GM23338 (cell line): ENCODE measurements at regions not wholly inside any gene's neighbourhood (a gene's known extent, or its start where the extent isn't known, plus 50 kb on each side); places are given as distances from the start of the nearest gene placed in this dataset.

ENCODE experiments used
- ATAC-seq: fragments of 200-7000 bp; cut with Tn5 transposase; 3 replicates; pipeline ENCODE4 v1.9.1; 2020
- DNase-seq: peaks from one replicate; pipeline ENCODE4 v3.0.0-alpha.2; 2015; ENCODE audit warnings: low spot score
- H2AFZ ChIP-seq: fragments of 200-600 bp; sonication (generic); 2 replicates; pipeline ENCODE4 v1.8.0; 2016; ENCODE audit warnings: antibody characterized with exemption, mild to moderate bottlenecking, moderate library complexity
- H3F3A ChIP-seq: fragments of 200-600 bp; sonication (generic); replicated peaks from 2 replicates; pipeline ENCODE4 v1.8.0; 2017; ENCODE audit warnings: antibody characterized with exemption, mixed run types, low read depth
- H3K27ac ChIP-seq: fragments of 200-600 bp; sonication (generic); 2 replicates; pipeline ENCODE4 v1.6.1; 2016; ENCODE audit warnings: low read depth
- H3K27me3 ChIP-seq: fragments of 200-600 bp; sonication (generic); 2 replicates; pipeline ENCODE4 v1.8.0; 2016; ENCODE audit warnings: mild to moderate bottlenecking, mixed run types, moderate library complexity; ENCODE audit not compliant: insufficient read depth
- H3K36me3 ChIP-seq: fragments of 200-600 bp; sonication (generic); 2 replicates; pipeline ENCODE4 v1.8.0; 2016; ENCODE audit warnings: mild to moderate bottlenecking; ENCODE audit not compliant: insufficient read depth
- H3K4me1 ChIP-seq: fragments of 200-600 bp; sonication (generic); 2 replicates; pipeline ENCODE4 v1.8.0; 2016; ENCODE audit warnings: mild to moderate bottlenecking, moderate library complexity; ENCODE audit not compliant: insufficient read depth
- H3K4me2 ChIP-seq: fragments of 200-600 bp; sonication (generic); 2 replicates; pipeline ENCODE4 v1.7.1; 2017; ENCODE audit warnings: mixed run types
- H3K4me3 ChIP-seq: fragments of 200-600 bp; sonication (generic); 2 replicates; pipeline ENCODE4 v1.6.1; 2016; ENCODE audit warnings: mixed run types
- H3K79me2 ChIP-seq: fragments of 200-600 bp; sonication (generic); replicated peaks from 2 replicates; pipeline ENCODE4 v1.8.0; 2017; ENCODE audit warnings: mild to moderate bottlenecking; ENCODE audit not compliant: insufficient read depth
- H3K9me2 ChIP-seq: fragments of 200-600 bp; sonication (generic); 2 replicates; pipeline ENCODE4 v1.8.0; 2017; ENCODE audit not compliant: insufficient read depth
- H4K20me1 ChIP-seq: fragments of 200-600 bp; sonication (generic); replicated peaks from 2 replicates; pipeline ENCODE4 v1.8.0; 2017; ENCODE audit warnings: mild to moderate bottlenecking; ENCODE audit not compliant: insufficient read depth
- H3K27ac Mint-ChIP-seq: 2 replicates; pipeline ENCODE4 v1.8.0; 2020; ENCODE audit warnings: inconsistent platforms, mild to moderate bottlenecking, moderate library complexity, mixed read lengths
- H3K27me3 Mint-ChIP-seq: 3 replicates; pipeline ENCODE4 v1.8.0; 2022; ENCODE audit warnings: low read depth, mild to moderate bottlenecking, moderate library complexity, mixed read lengths, inconsistent platforms; ENCODE audit not compliant: insufficient read depth, poor library complexity
- H3K36me3 Mint-ChIP-seq: 3 replicates; pipeline ENCODE4 v1.8.0; 2021; ENCODE audit warnings: low read depth, mild to moderate bottlenecking, inconsistent platforms, moderate library complexity, mixed read lengths
- H3K4me1 Mint-ChIP-seq: 3 replicates; pipeline ENCODE4 v1.8.0; 2020; ENCODE audit warnings: mild to moderate bottlenecking, inconsistent platforms, mixed read lengths
- H3K4me3 Mint-ChIP-seq: 3 replicates; pipeline ENCODE4 v1.8.0; 2021; ENCODE audit warnings: moderate library complexity, mild to moderate bottlenecking, inconsistent platforms, mixed read lengths
- H3K9me3 Mint-ChIP-seq: 3 replicates; pipeline ENCODE4 v1.8.0; 2020; ENCODE audit warnings: moderate library complexity, mild to moderate bottlenecking, inconsistent platforms, mixed read lengths
- EZH2 ChIP-seq: fragments of 200-600 bp; sonication (generic); IDR thresholded peaks from one replicate; pipeline ENCODE4 v1.8.0; 2017; ENCODE audit warnings: antibody characterized with exemption, mild to moderate bottlenecking, low read depth; ENCODE audit not compliant: unreplicated experiment
- POLR2AphosphoS5 ChIP-seq: IDR thresholded peaks from 2 replicates; pipeline ENCODE4 v1.6.1; 2016; ENCODE audit warnings: antibody characterized with exemption, low read depth
- ZNF331 ChIP-seq: fragments of 250-450 bp; sonication (Bioruptor Pico); IDR thresholded peaks from 2 replicates; pipeline ENCODE4 v1.5.0; 2020; ENCODE audit warnings: low read depth, mild to moderate bottlenecking, moderate library complexity
- TF ChIP-seq, protein P1 (sequence below): fragments of 250-450 bp; sonication (Bioruptor Pico); IDR thresholded peaks from 2 replicates; pipeline ENCODE4 v1.5.0; 2020; ENCODE audit warnings: mild to moderate bottlenecking, moderate library complexity
- TF ChIP-seq, protein P2 (sequence below): IDR thresholded peaks from one replicate; pipeline ENCODE4 v1.6.1; 2018; ENCODE audit warnings: antibody characterized with exemption; ENCODE audit not compliant: unreplicated experiment

DNA sequence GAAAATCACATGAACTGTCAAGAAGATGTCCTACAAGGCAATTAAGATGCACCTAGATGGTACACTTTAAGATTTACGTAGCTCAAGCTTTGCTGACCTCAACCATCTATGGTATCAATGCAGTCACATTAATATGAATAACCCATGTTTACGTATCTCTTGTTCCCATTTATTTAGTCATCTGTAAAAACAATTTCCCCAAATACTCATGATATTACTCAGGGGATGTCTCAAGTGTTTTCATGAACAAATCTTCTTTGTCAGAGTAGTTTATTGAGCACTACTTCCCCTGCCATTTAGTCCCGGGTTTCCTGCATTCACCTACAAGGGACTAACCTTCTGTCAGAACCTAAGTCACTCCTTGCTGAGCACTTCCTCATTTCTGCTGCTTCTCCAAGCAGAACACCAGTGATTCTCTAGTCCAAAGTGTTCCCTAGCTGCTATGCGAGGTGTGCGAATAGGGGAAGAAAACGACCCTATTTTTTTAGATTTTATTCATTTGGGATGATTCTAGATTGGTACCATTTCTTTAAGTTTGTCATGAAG is 554.3 kb upstream of the LRRC4C start (continued):
- TF ChIP-seq, protein P1, sequence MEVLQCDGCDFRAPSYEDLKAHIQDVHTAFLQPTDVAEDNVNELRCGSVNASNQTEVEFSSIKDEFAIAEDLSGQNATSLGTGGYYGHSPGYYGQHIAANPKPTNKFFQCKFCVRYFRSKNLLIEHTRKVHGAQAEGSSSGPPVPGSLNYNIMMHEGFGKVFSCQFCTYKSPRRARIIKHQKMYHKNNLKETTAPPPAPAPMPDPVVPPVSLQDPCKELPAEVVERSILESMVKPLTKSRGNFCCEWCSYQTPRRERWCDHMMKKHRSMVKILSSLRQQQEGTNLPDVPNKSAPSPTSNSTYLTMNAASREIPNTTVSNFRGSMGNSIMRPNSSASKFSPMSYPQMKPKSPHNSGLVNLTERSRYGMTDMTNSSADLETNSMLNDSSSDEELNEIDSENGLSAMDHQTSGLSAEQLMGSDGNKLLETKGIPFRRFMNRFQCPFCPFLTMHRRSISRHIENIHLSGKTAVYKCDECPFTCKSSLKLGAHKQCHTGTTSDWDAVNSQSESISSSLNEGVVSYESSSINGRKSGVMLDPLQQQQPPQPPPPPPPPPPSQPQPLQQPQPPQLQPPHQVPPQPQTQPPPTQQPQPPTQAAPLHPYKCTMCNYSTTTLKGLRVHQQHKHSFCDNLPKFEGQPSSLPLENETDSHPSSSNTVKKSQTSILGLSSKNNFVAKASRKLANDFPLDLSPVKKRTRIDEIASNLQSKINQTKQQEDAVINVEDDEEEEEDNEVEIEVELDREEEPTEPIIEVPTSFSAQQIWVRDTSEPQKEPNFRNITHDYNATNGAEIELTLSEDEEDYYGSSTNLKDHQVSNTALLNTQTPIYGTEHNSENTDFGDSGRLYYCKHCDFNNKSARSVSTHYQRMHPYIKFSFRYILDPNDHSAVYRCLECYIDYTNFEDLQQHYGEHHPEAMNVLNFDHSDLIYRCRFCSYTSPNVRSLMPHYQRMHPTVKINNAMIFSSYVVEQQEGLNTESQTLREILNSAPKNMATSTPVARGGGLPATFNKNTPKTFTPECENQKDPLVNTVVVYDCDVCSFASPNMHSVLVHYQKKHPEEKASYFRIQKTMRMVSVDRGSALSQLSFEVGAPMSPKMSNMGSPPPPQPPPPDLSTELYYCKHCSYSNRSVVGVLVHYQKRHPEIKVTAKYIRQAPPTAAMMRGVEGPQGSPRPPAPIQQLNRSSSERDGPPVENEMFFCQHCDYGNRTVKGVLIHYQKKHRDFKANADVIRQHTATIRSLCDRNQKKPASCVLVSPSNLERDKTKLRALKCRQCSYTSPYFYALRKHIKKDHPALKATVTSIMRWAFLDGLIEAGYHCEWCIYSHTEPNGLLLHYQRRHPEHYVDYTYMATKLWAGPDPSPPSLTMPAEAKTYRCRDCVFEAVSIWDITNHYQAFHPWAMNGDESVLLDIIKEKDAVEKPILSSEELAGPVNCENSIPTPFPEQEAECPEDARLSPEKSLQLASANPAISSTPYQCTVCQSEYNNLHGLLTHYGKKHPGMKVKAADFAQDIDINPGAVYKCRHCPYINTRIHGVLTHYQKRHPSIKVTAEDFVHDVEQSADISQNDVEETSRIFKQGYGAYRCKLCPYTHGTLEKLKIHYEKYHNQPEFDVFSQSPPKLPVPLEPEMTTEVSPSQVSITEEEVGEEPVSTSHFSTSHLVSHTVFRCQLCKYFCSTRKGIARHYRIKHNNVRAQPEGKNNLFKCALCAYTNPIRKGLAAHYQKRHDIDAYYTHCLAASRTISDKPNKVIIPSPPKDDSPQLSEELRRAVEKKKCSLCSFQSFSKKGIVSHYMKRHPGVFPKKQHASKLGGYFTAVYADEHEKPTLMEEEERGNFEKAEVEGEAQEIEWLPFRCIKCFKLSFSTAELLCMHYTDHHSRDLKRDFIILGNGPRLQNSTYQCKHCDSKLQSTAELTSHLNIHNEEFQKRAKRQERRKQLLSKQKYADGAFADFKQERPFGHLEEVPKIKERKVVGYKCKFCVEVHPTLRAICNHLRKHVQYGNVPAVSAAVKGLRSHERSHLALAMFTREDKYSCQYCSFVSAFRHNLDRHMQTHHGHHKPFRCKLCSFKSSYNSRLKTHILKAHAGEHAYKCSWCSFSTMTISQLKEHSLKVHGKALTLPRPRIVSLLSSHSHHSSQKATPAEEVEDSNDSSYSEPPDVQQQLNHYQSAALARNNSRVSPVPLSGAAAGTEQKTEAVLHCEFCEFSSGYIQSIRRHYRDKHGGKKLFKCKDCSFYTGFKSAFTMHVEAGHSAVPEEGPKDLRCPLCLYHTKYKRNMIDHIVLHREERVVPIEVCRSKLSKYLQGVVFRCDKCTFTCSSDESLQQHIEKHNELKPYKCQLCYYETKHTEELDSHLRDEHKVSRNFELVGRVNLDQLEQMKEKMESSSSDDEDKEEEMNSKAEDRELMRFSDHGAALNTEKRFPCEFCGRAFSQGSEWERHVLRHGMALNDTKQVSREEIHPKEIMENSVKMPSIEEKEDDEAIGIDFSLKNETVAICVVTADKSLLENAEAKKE (CRISPR knock-in tag) = no peak
- TF ChIP-seq EZH2 = no peak
- no peak for TF ChIP-seq ZNF331
- TF ChIP-seq POLR2AphosphoS5 = no peak

DNA sequence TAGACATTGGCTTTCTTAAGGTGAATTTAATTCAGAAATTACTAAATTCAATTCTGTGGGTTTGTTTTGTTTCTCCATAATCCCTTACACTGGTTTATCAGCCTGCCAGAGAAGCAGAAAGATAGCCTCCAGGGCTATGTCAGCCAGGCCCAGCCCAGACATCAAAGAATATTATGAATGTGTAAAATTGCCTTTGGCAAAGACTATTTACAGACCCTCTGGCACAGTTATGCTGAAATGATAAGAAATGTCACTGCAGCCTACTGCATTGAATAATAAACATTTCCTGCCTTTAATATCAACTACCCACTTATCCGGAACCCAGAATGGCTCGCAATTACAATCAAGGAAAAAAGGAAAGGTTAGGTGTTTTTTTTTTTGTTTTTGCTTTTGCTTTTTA is 562.5 kb upstream of the LRRC4C start:
- Mint-ChIP-seq H3K27ac (no peak overlapping the region), H3K9me3 (peaks cover 77% of the 10 kb centered on the region), H3K4me3 (no peak overlapping the region), H3K27me3 (peaks cover 1% of the 10 kb centered on the region), H3K36me3 (peaks cover 3% of the 10 kb centered on the region; the same call in 2 of the 3 replicates), H3K4me1 (no peaks in the 10 kb centered on the region)
- H3K4me1 ChIP-seq = no peaks in the 10 kb centered on the region
- H3K79me2 ChIP-seq = no peaks in the 10 kb centered on the region
- no peak overlapping the region for H3K4me3 ChIP-seq
- ATAC-seq (no peak), DNase-seq (no peak)
- no peak overlapping the region for H3K4me2 ChIP-seq
- H3K27me3 ChIP-seq = no peaks in the 10 kb centered on the region
- H4K20me1 ChIP-seq = no peaks in the 10 kb centered on the region
- no peaks in the 10 kb centered on the region for H3F3A ChIP-seq
- H2AFZ ChIP-seq = no peak overlapping the region
- H3K36me3 ChIP-seq = no peaks in the 10 kb centered on the region
- TF ChIP-seq, protein P2, sequence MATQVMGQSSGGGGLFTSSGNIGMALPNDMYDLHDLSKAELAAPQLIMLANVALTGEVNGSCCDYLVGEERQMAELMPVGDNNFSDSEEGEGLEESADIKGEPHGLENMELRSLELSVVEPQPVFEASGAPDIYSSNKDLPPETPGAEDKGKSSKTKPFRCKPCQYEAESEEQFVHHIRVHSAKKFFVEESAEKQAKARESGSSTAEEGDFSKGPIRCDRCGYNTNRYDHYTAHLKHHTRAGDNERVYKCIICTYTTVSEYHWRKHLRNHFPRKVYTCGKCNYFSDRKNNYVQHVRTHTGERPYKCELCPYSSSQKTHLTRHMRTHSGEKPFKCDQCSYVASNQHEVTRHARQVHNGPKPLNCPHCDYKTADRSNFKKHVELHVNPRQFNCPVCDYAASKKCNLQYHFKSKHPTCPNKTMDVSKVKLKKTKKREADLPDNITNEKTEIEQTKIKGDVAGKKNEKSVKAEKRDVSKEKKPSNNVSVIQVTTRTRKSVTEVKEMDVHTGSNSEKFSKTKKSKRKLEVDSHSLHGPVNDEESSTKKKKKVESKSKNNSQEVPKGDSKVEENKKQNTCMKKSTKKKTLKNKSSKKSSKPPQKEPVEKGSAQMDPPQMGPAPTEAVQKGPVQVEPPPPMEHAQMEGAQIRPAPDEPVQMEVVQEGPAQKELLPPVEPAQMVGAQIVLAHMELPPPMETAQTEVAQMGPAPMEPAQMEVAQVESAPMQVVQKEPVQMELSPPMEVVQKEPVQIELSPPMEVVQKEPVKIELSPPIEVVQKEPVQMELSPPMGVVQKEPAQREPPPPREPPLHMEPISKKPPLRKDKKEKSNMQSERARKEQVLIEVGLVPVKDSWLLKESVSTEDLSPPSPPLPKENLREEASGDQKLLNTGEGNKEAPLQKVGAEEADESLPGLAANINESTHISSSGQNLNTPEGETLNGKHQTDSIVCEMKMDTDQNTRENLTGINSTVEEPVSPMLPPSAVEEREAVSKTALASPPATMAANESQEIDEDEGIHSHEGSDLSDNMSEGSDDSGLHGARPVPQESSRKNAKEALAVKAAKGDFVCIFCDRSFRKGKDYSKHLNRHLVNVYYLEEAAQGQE = no peak
- no peak overlapping the region for H3K27ac ChIP-seq
- 0 out of 2 replicates have a peak, but pooled peaks cover 4% of the 10 kb centered on the region for H3K9me2 ChIP-seq
